SU-DHL-6 (cell line): ENCODE measurements at regions not wholly inside any gene's neighbourhood (a gene's known extent, or its start where the extent isn't known, plus 50 kb on each side); places are given as distances from the start of the nearest gene placed in this dataset.

ENCODE experiments used
- H2AFZ ChIP-seq: fragments of 200-600 bp; sonication (generic); 2 replicates; pipeline ENCODE4 v1.6.1; 2014; ENCODE audit warnings: low read depth, mild to moderate bottlenecking, moderate library complexity, mixed read lengths, antibody characterized with exemption, low read length; ENCODE audit not compliant: severe bottlenecking
- H3F3A ChIP-seq: fragments of 200-600 bp; shearing (Covaris generic); 2 replicates; pipeline ENCODE4 v1.6.0; 2016; ENCODE audit warnings: antibody characterized with exemption, mild to moderate bottlenecking; ENCODE audit not compliant: insufficient read depth
- H3K27ac ChIP-seq: fragments of 200-600 bp; sonication (generic); 2 replicates; pipeline ENCODE4 v1.5.1; 2016; ENCODE audit warnings: low read depth, mild to moderate bottlenecking, low read length, moderate library complexity, mixed read lengths
- H3K27me3 ChIP-seq: fragments of 200-600 bp; sonication (generic), shearing (Covaris generic); 2 replicates; pipeline ENCODE4 v1.6.0; 2014; ENCODE audit warnings: mild to moderate bottlenecking, low read length
- H3K36me3 ChIP-seq: fragments of 200-600 bp; sonication (generic); 2 replicates; pipeline ENCODE4 v1.6.1; 2014; ENCODE audit warnings: mild to moderate bottlenecking, low read length, mixed read lengths
- H3K4me2 ChIP-seq: fragments of 300-600, 200-600 bp; shearing (Covaris generic), sonication (generic); 2 replicates; pipeline ENCODE4 v1.6.0; 2014; ENCODE audit warnings: low read length, low read depth, mild to moderate bottlenecking; ENCODE audit not compliant: poor library complexity, severe bottlenecking
- H3K4me3 ChIP-seq: fragments of 200-600 bp; sonication (generic); 2 replicates; pipeline ENCODE4 v1.5.1; 2014; ENCODE audit warnings: antibody characterized with exemption, low read length, mild to moderate bottlenecking, mixed read lengths; ENCODE audit not compliant: insufficient read depth, poor library complexity, severe bottlenecking
- H3K79me2 ChIP-seq: fragments of 200-600 bp; sonication (generic); 2 replicates; pipeline ENCODE4 v1.6.1; 2014; ENCODE audit warnings: mild to moderate bottlenecking, low read length, moderate library complexity; ENCODE audit not compliant: insufficient read depth
- H3K9ac ChIP-seq: fragments of 200-600 bp; sonication (generic); 2 replicates; pipeline ENCODE4 v1.7.0; 2014; ENCODE audit warnings: mild to moderate bottlenecking, low read length
- H3K9me2 ChIP-seq: fragments of 200-600 bp; sonication (generic); replicated peaks from 2 replicates; pipeline ENCODE4 v1.6.1; 2014; ENCODE audit warnings: low read length; ENCODE audit not compliant: insufficient read depth
- H3K9me3 ChIP-seq: fragments of 200-600 bp; sonication (generic); 2 replicates; pipeline ENCODE4 v1.6.1; 2014; ENCODE audit warnings: low read length, mixed read lengths; ENCODE audit not compliant: insufficient read depth
- H4K20me1 ChIP-seq: fragments of 200-600 bp; sonication (generic); 2 replicates; pipeline ENCODE4 v1.6.1; 2014; ENCODE audit warnings: low read depth, mild to moderate bottlenecking, antibody characterized with exemption, low read length, moderate library complexity, mixed read lengths
- CTCF ChIP-seq: fragments of 200-600 bp; sonication (generic); IDR thresholded peaks from one replicate; pipeline ENCODE4 v1.5.1; 2017; ENCODE audit warnings: antibody characterized with exemption, mild to moderate bottlenecking, low read length, moderate library complexity; ENCODE audit not compliant: insufficient read depth, poor library complexity, severe bottlenecking
- EZH2phosphoT487 ChIP-seq: fragments of 200-600 bp; sonication (generic), shearing (Covaris generic); conservative IDR thresholded peaks from 2 replicates; pipeline ENCODE4 v1.6.1; 2018; ENCODE audit warnings: mild to moderate bottlenecking, antibody characterized with exemption, low read length, moderate library complexity, mixed read lengths

DNA sequence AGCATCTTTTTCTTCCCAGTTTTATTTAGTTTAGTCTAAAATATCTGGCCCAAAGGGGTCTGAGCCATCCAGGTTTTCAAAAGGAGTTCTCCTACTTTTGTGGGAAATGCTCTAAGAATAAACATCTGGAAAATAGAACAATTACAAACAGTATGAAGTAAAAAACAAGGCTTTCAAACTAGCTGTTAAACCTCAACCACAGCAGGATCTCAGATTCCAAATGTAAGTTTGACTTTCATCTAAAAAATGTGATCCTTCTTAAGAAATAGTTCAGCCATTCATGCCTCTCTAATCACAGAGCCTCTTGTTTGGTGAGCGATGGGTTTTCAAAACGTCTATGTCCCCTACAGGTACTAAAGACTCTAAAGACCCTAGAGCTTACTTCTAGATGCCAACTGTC lies 413.5 kb downstream of the DUSP10 start:
- H3K4me3 ChIP-seq = no peak overlapping the region
- no peaks in the 10 kb centered on the region for H3K27me3 ChIP-seq
- no peak overlapping the region for H3K4me2 ChIP-seq
- H3K9ac ChIP-seq = no peak overlapping the region
- H3K36me3 ChIP-seq = no peaks in the 10 kb centered on the region
- no peaks in the 10 kb centered on the region for H3K79me2 ChIP-seq
- H3K27ac ChIP-seq = no peak overlapping the region
- H3K9me2 ChIP-seq = no peaks in the 10 kb centered on the region
- H2AFZ ChIP-seq = no peak overlapping the region
- H3K9me3 ChIP-seq = no peaks in the 10 kb centered on the region
- H4K20me1 ChIP-seq = no peaks in the 10 kb centered on the region
- TF ChIP-seq EZH2phosphoT487 (no peak), CTCF (no peak)
- no peaks in the 10 kb centered on the region for H3F3A ChIP-seq

GRCh38 chr1:221331273-221332183 lies 410.4 kb downstream of the DUSP10 start:
- no peak for TF ChIP-seq CTCF
- TF ChIP-seq EZH2phosphoT487 = no peak
- H3K27me3 ChIP-seq = no peaks in the 10 kb centered on the region
- H3K4me2 ChIP-seq = no peak overlapping the region
- H3K36me3 ChIP-seq = no peaks in the 10 kb centered on the region
- H3K79me2 ChIP-seq = no peaks in the 10 kb centered on the region
- no peak overlapping the region for H2AFZ ChIP-seq
- H3K9me2 ChIP-seq = no peaks in the 10 kb centered on the region
- H3K4me3 ChIP-seq = no peak overlapping the region
- no peak overlapping the region for H3K27ac ChIP-seq
- H3F3A ChIP-seq = no peaks in the 10 kb centered on the region
- no peaks in the 10 kb centered on the region for H3K9me3 ChIP-seq
- no peak overlapping the region for H3K9ac ChIP-seq
- H4K20me1 ChIP-seq = no peaks in the 10 kb centered on the region

DNA sequence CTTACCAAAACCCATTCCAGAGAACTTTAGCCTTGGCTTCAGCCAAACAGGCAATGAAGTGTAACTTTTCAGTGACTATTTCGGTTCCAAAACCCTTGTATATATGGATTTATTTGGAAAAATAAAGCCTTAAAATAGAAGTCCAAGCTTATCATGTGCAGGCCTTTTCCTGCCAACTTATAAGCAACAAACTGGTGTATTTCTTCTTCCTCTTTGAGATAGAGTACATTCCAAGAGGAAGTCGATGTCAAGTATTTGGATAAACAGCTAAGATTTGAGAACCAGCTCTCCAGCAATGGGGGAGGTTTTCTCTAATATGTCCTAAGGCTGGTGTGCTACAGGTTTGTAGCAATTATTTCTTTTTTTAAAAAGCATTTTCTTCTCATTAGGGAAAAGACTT lies 407.8 kb downstream of the DUSP10 start:
- Histone ChIP-seq H3K9ac (no peak overlapping the region), H3K79me2 (no peaks in the 10 kb centered on the region), H3K9me3 (no peaks in the 10 kb centered on the region), H3K36me3 (no peaks in the 10 kb centered on the region), H4K20me1 (no peaks in the 10 kb centered on the region), H3F3A (no peaks in the 10 kb centered on the region), H3K27ac (no peak overlapping the region), H2AFZ (no peak overlapping the region), H3K4me3 (no peak overlapping the region), H3K27me3 (no peaks in the 10 kb centered on the region), H3K9me2 (no peaks in the 10 kb centered on the region), H3K4me2 (no peak overlapping the region)
- TF ChIP-seq EZH2phosphoT487 (no peak), CTCF (no peak)
